ENCODE measurements at regions not wholly inside any gene's neighbourhood (a gene's known extent, or its start where the extent isn't known, plus 50 kb on each side); places are given as distances from the start of the nearest gene placed in this dataset.

- no peak for DNase-seq
- Mint-ChIP-seq H3K4me3 (no peak overlapping the region), H3K27ac (no peak overlapping the region), H3K4me1 (no peaks in the 10 kb centered on the region), H3K9me3 (no peaks in the 10 kb centered on the region), H3K27me3 (ENCODE audit: low read depth, poor library complexity) (peaks cover 5% of the 10 kb centered on the region), H3K36me3 (ENCODE audit: low read depth) (no peaks in the 10 kb centered on the region)
- TF ChIP-seq, protein P1, sequence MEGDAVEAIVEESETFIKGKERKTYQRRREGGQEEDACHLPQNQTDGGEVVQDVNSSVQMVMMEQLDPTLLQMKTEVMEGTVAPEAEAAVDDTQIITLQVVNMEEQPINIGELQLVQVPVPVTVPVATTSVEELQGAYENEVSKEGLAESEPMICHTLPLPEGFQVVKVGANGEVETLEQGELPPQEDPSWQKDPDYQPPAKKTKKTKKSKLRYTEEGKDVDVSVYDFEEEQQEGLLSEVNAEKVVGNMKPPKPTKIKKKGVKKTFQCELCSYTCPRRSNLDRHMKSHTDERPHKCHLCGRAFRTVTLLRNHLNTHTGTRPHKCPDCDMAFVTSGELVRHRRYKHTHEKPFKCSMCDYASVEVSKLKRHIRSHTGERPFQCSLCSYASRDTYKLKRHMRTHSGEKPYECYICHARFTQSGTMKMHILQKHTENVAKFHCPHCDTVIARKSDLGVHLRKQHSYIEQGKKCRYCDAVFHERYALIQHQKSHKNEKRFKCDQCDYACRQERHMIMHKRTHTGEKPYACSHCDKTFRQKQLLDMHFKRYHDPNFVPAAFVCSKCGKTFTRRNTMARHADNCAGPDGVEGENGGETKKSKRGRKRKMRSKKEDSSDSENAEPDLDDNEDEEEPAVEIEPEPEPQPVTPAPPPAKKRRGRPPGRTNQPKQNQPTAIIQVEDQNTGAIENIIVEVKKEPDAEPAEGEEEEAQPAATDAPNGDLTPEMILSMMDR (IDR thresholded peaks at IDR 0.05) = no peak
These were observed 438.6 kb upstream of the ZNF385D start for GRCh38 chr3:22189616-22190015.

GRCh38 chr3:22199095-22199494, 448.1 kb upstream of the ZNF385D start:
- Mint-ChIP-seq H3K9me3 (no peaks in the 10 kb centered on the region), H3K27ac (no peak overlapping the region), H3K4me3 (no peak overlapping the region), H3K4me1 (no peaks in the 10 kb centered on the region), H3K36me3 (ENCODE audit: low read depth) (no peaks in the 10 kb centered on the region), H3K27me3 (ENCODE audit: low read depth, poor library complexity) (no peaks in the 10 kb centered on the region)
- TF ChIP-seq, protein P1 (IDR thresholded peaks at IDR 0.05) = no peak
- no peak for DNase-seq

DNA sequence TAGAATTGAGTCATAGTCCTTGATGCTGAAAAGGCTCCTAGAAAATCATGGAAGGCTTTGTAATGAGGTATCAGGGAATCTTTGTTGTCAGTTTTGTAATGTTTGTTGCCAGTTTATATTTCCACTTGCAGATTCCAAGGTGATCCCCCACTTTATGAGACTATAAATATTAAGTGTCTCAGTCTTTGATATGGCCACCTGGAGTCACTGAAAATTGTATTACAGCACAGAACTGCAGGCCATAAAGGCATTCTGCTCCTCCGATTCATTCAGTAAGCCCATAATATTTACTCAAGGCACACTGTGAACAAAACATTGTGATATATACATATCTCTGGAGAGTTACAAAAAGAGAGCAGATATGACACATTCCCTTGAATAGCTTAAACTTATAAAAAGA, 457.8 kb upstream of the ZNF385D start:
- Mint-ChIP-seq H3K4me1 (no peaks in the 10 kb centered on the region), H3K36me3 (ENCODE audit: low read depth) (no peaks in the 10 kb centered on the region), H3K27me3 (ENCODE audit: low read depth, poor library complexity) (no peaks in the 10 kb centered on the region), H3K9me3 (no peaks in the 10 kb centered on the region), H3K27ac (no peak overlapping the region), H3K4me3 (no peak overlapping the region)
- no peak for DNase-seq
- TF ChIP-seq, protein P1 (IDR thresholded peaks at IDR 0.05) = no peak

DNA sequence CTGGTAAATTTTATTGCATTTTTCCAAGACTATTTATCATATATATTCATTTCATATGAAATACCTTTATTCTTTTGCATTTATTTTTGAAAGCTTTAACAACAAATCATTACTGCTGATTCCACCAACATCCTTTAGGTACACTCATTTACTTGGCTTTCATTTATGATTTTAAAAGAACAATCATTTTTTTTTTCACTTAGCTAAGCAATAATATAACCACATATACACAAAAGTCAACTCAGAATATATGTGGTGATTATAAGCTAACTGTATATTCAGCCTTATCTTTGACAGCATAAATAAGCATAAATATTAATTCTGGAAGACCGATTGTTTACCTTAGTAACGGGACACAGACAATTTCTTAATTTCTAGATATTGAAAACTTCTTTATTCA, 458.6 kb upstream of the ZNF385D start:
- no peak overlapping the region for H3K27ac Mint-ChIP-seq
- no peaks in the 10 kb centered on the region for H3K27me3 Mint-ChIP-seq (ENCODE audit: low read depth, poor library complexity)
- H3K9me3 Mint-ChIP-seq = no peaks in the 10 kb centered on the region
- H3K4me3 Mint-ChIP-seq = no peak overlapping the region
- no peaks in the 10 kb centered on the region for H3K4me1 Mint-ChIP-seq
- no peak for DNase-seq
- no peaks in the 10 kb centered on the region for H3K36me3 Mint-ChIP-seq (ENCODE audit: low read depth)
- TF ChIP-seq, protein P1 (IDR thresholded peaks at IDR 0.05) = no peak

DNA sequence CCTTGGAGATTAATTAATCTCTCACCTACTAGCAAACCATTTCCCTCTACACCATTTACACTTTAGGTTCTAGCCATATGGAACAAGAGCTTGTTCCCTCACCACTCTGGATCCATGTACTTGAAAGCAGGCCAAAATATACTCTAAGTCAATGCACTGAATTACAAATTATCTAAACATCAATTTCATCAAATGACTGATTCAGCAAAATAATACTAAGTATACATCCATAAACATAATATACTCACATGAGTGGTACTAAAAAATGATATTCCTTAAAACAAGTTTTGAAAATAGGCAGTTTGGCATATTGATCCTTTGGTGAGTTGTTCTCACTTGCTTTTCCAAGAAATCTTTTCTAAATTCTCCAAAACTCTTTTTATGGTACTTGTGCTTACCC, 459.7 kb upstream of the ZNF385D start:
- no peaks in the 10 kb centered on the region for H3K27me3 Mint-ChIP-seq (ENCODE audit: low read depth, poor library complexity)
- TF ChIP-seq, protein P1 (IDR thresholded peaks at IDR 0.05) = no peak
- no peak overlapping the region for H3K27ac Mint-ChIP-seq
- DNase-seq = no peak
- no peaks in the 10 kb centered on the region for H3K4me1 Mint-ChIP-seq
- H3K36me3 Mint-ChIP-seq (ENCODE audit: low read depth) = no peaks in the 10 kb centered on the region
- H3K4me3 Mint-ChIP-seq = no peak overlapping the region
- H3K9me3 Mint-ChIP-seq = no peaks in the 10 kb centered on the region

DNA sequence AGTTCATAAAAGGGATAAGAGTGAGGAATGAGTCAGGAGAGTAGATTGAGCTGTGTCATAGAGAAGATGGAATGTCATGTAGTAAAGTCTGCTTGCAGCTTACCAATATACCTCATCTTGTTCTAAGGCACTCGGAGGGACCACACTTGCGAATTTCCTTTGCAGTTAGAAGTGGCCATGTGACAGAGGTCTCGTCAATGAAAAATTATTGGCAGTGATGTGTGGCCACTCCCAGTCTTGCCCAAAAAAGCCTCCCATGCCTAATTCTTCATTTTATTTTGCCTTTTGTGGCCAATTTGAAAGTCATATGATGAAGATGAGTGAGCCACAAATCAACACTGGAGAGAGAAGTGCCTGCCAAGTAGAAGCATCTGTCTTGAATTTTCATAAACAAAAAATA, 465.6 kb upstream of the ZNF385D start:
- no peak for DNase-seq
- Mint-ChIP-seq H3K9me3 (no peaks in the 10 kb centered on the region), H3K36me3 (ENCODE audit: low read depth) (no peaks in the 10 kb centered on the region), H3K4me1 (no peaks in the 10 kb centered on the region), H3K4me3 (no peak overlapping the region), H3K27me3 (ENCODE audit: low read depth, poor library complexity) (no peaks in the 10 kb centered on the region), H3K27ac (no peak overlapping the region)
- TF ChIP-seq, protein P1 (IDR thresholded peaks at IDR 0.05) = no peak

All from nephron progenitor cell (in vitro differentiated cells).